ENCODE measurements at regions not wholly inside any gene's neighbourhood (a gene's known extent, or its start where the extent isn't known, plus 50 kb on each side); places are given as distances from the start of the nearest gene placed in this dataset.

- TF ChIP-seq CTCF (IDR thresholded peaks at IDR 0.05) = no peak
- TF ChIP-seq POLR2A (IDR thresholded peaks at IDR 0.05) = no peak
- TF ChIP-seq POLR2AphosphoS5 (IDR thresholded peaks at IDR 0.05) = no peak
These were observed 138.1 kb upstream of the BET1 start for GRCh38 chr7:94142281-94142680.

All from breast epithelium (tissue), 3 donors.